CD4-positive, alpha-beta T cell treated with Interleukin-21 for 1 hour (primary cell): ENCODE measurements at regions not wholly inside any gene's neighbourhood (a gene's known extent, or its start where the extent isn't known, plus 50 kb on each side); places are given as distances from the start of the nearest gene placed in this dataset.

Experiments
- DNase-seq: peaks from one replicate; pipeline ENCODE4 v3.0.0-alpha.2; 2020

- DNase-seq: no peak
These were observed 396.4 kb downstream of the TMEM232 start for GRCh38 chr5:110329955-110330525.

- no peak for DNase-seq
These were observed 393.1 kb downstream of the TMEM232 start for GRCh38 chr5:110333384-110333783.

- DNase-seq: no peak
These were observed 391.0 kb downstream of the TMEM232 start for GRCh38 chr5:110335361-110336066.

GRCh38 chr5:110338341-110339083 lies 388.0 kb downstream of the TMEM232 start:
- no peak for DNase-seq

GRCh38 chr5:110339399-110339798 lies 387.1 kb downstream of the TMEM232 start:
- DNase-seq: no peak

GRCh38 chr5:110341836-110342235 lies 384.6 kb downstream of the TMEM232 start:
- DNase-seq: no peak

GRCh38 chr5:110342683-110343082 lies 383.8 kb downstream of the TMEM232 start:
- DNase-seq: no peak

GRCh38 chr5:110343616-110344015 lies 382.9 kb downstream of the TMEM232 start:
- no peak for DNase-seq

- no peak for DNase-seq
These were observed 380.8 kb downstream of the TMEM232 start for GRCh38 chr5:110345623-110346022.

- DNase-seq: no peak
These were observed 379.5 kb downstream of the TMEM232 start for GRCh38 chr5:110346893-110347358.

GRCh38 chr5:110347781-110348180 lies 378.7 kb downstream of the TMEM232 start:
- DNase-seq: no peak

GRCh38 chr5:110351430-110351829 lies 375.0 kb downstream of the TMEM232 start:
- DNase-seq: no peak

GRCh38 chr5:110354311-110354710 lies 372.2 kb downstream of the TMEM232 start:
- DNase-seq: no peak

GRCh38 chr5:110354915-110355644 lies 371.4 kb downstream of the TMEM232 start:
- DNase-seq: no peak

- no peak for DNase-seq
These were observed 369.8 kb downstream of the TMEM232 start for GRCh38 chr5:110356677-110357076.

GRCh38 chr5:110359221-110359620 lies 367.2 kb downstream of the TMEM232 start:
- no peak for DNase-seq

GRCh38 chr5:110361471-110361870 lies 365.0 kb downstream of the TMEM232 start:
- no peak for DNase-seq

GRCh38 chr5:110362261-110362660 lies 364.2 kb downstream of the TMEM232 start:
- DNase-seq: no peak

GRCh38 chr5:110366716-110367115 lies 359.8 kb downstream of the TMEM232 start:
- no peak for DNase-seq
